ENCODE measurements at regions not wholly inside any gene's neighbourhood (a gene's known extent, or its start where the extent isn't known, plus 50 kb on each side); places are given as distances from the start of the nearest gene placed in this dataset.

DNA sequence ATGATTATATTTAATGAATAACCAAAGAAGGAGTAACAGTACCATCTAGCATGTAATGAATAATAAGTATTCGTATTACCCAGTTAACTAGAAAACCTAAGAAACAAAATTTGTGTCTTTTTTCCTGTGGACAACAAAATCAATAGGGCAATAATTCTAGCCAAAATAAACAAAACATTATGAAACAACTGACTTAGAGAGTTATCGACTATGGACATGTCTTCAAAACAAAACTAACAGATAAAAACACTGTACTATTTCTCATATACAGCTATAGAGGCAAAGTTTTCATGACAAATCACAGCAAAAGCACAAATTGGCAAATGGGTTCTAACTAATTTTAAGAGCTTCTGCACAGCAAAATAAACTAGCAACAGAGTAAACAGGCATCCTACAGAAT, 224.1 kb downstream of the ALX1 start:
- H3K9me2 ChIP-seq: no peaks in the 10 kb centered on the region
- POLR2A ChIA-PET: no interaction called here
- H3F3A ChIP-seq (replicated peaks; ENCODE audit: insufficient read depth): no peaks in the 10 kb centered on the region
- H3K4me2 ChIP-seq: no peak overlapping the region
- no peaks in the 10 kb centered on the region for H4K20me1 ChIP-seq (ENCODE audit: insufficient read depth)
- CTCF ChIA-PET: interaction anchor here (1.3 kb wide), 2 partner anchors 28 to 363 kb away, joined by 3 read pairs; no protein-coding TSS in a partner anchor
- no peaks in the 10 kb centered on the region for H3K4me1 ChIP-seq (ENCODE audit: control insufficient read depth in 1 of 2, insufficient read depth in 2 of 2, low read depth in 1 of 2, low read length in 1 of 2)
- no peaks in the 10 kb centered on the region for H3K27me3 ChIP-seq (ENCODE audit: insufficient read depth)
- H3K79me2 ChIP-seq (ENCODE audit: insufficient read depth): no peaks in the 10 kb centered on the region
- no peak overlapping the region for H3K9ac ChIP-seq
- H3K36me3 ChIP-seq (replicated peaks in 1 of 2; ENCODE audit: control insufficient read depth in 1 of 2, insufficient read depth in 2 of 2, low read length in 1 of 2): no peaks in the 10 kb centered on the region
- H3K9me3 ChIP-seq: no peaks in the 10 kb centered on the region
- DNase-seq: no peak
- H3K4me3 ChIP-seq (ENCODE audit: low read depth in 2 of 2, low read length in 1 of 2): no peak overlapping the region
- WGBS (ENCODE audit: low lambda C conversion rate): 55% methylated on average over 2 of the region's 2 CpGs
- H2AFZ ChIP-seq (ENCODE audit: low read depth): no peak overlapping the region
- TF ChIP-seq GATA2 (CRISPR knock-in tag; IDR thresholded peaks at IDR 0.05) (no peak), RXRA (IDR thresholded peaks at IDR 0.05; ENCODE audit: borderline replicate concordance, low read depth) (no peak), TEAD4 (IDR thresholded peaks at IDR 0.05; ENCODE audit: borderline replicate concordance, insufficient read depth) (no peak), RAD21 (IDR thresholded peaks at IDR 0.05; ENCODE audit: low read length) (no peak), CHD2 (IDR thresholded peaks at IDR 0.05; ENCODE audit: low read length, partially characterized antibody) (no peak), POLR2AphosphoS5 (IDR thresholded peaks at IDR 0.05; ENCODE audit: low read depth, low read length) (no peak), RFX5 (IDR thresholded peaks at IDR 0.05; ENCODE audit: low read length) (no peak), MAX (IDR thresholded peaks at IDR 0.05; ENCODE audit: low read depth) (no peak), FOXM1 (IDR thresholded peaks at IDR 0.05; ENCODE audit: low read depth) (no peak), NRF1 (IDR thresholded peaks at IDR 0.05; ENCODE audit: low read depth, low read length) (no peak), SMC3 (IDR thresholded peaks at IDR 0.05; ENCODE audit: low read depth, low read length) (no peak), FOXJ3 (CRISPR knock-in tag; IDR thresholded peaks at IDR 0.05) (no peak), NFIC (IDR thresholded peaks at IDR 0.05; ENCODE audit: borderline replicate concordance) (no peak)
- TF ChIP-seq, protein P1, sequence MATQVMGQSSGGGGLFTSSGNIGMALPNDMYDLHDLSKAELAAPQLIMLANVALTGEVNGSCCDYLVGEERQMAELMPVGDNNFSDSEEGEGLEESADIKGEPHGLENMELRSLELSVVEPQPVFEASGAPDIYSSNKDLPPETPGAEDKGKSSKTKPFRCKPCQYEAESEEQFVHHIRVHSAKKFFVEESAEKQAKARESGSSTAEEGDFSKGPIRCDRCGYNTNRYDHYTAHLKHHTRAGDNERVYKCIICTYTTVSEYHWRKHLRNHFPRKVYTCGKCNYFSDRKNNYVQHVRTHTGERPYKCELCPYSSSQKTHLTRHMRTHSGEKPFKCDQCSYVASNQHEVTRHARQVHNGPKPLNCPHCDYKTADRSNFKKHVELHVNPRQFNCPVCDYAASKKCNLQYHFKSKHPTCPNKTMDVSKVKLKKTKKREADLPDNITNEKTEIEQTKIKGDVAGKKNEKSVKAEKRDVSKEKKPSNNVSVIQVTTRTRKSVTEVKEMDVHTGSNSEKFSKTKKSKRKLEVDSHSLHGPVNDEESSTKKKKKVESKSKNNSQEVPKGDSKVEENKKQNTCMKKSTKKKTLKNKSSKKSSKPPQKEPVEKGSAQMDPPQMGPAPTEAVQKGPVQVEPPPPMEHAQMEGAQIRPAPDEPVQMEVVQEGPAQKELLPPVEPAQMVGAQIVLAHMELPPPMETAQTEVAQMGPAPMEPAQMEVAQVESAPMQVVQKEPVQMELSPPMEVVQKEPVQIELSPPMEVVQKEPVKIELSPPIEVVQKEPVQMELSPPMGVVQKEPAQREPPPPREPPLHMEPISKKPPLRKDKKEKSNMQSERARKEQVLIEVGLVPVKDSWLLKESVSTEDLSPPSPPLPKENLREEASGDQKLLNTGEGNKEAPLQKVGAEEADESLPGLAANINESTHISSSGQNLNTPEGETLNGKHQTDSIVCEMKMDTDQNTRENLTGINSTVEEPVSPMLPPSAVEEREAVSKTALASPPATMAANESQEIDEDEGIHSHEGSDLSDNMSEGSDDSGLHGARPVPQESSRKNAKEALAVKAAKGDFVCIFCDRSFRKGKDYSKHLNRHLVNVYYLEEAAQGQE (IDR thresholded peaks at IDR 0.05; ENCODE audit: low read depth, low read length): no peak
- TF ChIP-seq, protein P2, sequence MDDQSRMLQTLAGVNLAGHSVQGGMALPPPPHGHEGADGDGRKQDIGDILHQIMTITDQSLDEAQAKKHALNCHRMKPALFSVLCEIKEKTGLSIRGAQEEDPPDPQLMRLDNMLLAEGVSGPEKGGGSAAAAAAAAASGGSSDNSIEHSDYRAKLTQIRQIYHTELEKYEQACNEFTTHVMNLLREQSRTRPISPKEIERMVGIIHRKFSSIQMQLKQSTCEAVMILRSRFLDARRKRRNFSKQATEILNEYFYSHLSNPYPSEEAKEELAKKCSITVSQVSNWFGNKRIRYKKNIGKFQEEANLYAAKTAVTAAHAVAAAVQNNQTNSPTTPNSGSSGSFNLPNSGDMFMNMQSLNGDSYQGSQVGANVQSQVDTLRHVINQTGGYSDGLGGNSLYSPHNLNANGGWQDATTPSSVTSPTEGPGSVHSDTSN (IDR thresholded peaks at IDR 0.05): no peak
- no peak overlapping the region for H3K27ac ChIP-seq (ENCODE audit: low read depth in 2 of 2, low read length in 1 of 2)
